Mammary epithelial cell (primary cell): ENCODE measurements at regions not wholly inside any gene's neighbourhood (a gene's known extent, or its start where the extent isn't known, plus 50 kb on each side); places are given as distances from the start of the nearest gene placed in this dataset.

Experiments
- CTCF ChIP-seq, 2 donors: IDR thresholded peaks in 1 of 2; conservative IDR thresholded peaks in 1 of 2; 2 replicates each; pipeline ENCODE4 v1.5.1; 2011 to 2012; ENCODE audit warnings: inconsistent platforms in 2 of 2, low read length in 2 of 2, mild to moderate bottlenecking in 2 of 2, control low read depth in 1 of 2, low read depth in 1 of 2; ENCODE audit not compliant: insufficient read depth in 1 of 2; ENCODE audit errors: extremely low read depth in 1 of 2
- EZH2 ChIP-seq: IDR thresholded peaks from 2 replicates; pipeline ENCODE4 v1.6.1; 2012; ENCODE audit warnings: low read length, inconsistent platforms, borderline replicate concordance

DNA sequence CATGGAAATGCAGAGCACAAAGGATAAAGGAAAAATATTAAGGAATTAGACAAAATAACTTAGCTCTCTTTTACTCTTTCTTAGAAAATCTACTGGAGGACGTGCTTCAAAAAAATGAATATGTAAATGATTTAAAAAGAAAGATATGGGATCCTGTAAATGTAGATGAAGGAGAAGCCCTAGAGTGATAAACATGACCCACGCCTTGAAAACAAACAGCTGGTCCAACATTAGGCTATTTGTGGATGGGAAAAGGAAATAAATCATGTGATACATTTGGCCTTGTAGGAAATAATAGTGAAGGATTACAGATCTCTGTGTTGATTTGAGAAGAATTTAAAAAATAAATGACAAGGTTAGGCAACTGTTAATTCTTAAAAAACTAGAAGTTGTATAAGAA is 492.1 kb upstream of the SLC39A10 start:
- TF ChIP-seq CTCF (conservative IDR thresholded peaks at IDR 0.05 in 1 of 2, IDR thresholded peaks at IDR 0.05 in 1 of 2; ENCODE audit: extremely low read depth in 1 of 2, insufficient read depth in 1 of 2, low read depth in 1 of 2, low read length in 2 of 2) (no peak), EZH2 (no peak)
